NCI-H2171 treated with DMSO at 0.1 percent for 48 hours (cell line): ENCODE measurements at regions not wholly inside any gene's neighbourhood (a gene's known extent, or its start where the extent isn't known, plus 50 kb on each side); places are given as distances from the start of the nearest gene placed in this dataset.

Experiments used
- DNase-seq: peaks from one replicate; lab custom pipeline; 2025; lab: John Stamatoyannopoulos, UW

GRCh38 chr3:42012935-42013690 is 51.2 kb upstream of the ULK4 start:
- DNase-seq: no peak

- no peak for DNase-seq
Measured at GRCh38 chr3:42012383-42012934, 50.6 kb upstream of the ULK4 start.
